AG04450 (cell line): ENCODE measurements at regions not wholly inside any gene's neighbourhood (a gene's known extent, or its start where the extent isn't known, plus 50 kb on each side); places are given as distances from the start of the nearest gene placed in this dataset.

Source experiments
- CTCF ChIA-PET: fragments of 300-600, 350-600 bp; formaldehyde crosslinking; extraction: SDS; loops from one replicate; lab custom pipeline; 2022; ENCODE audit warnings: antibody characterized with exemption, inconsistent platforms; lab: Charles Lee
- POLR2A ChIA-PET: fragments of 350-600 bp; formaldehyde crosslinking; extraction: SDS; loops from one replicate; lab custom pipeline; 2021; ENCODE audit warnings: antibody characterized with exemption, inconsistent platforms; lab: Yijun Ruan, JAX
- DNase-seq: peaks from one replicate; pipeline ENCODE4 v3.0.0-alpha.2; 2011; ENCODE audit warnings: low read depth, low spot score
- H3K27ac ChIP-seq: one replicate; pipeline ENCODE4 v1.5.1; 2012; ENCODE audit warnings: low read depth, low read length, control low read depth
- H3K27me3 ChIP-seq: one replicate; pipeline ENCODE4 v1.6.0; 2012; ENCODE audit warnings: low read length; ENCODE audit not compliant: control insufficient read depth, insufficient read depth
- H3K4me3 ChIP-seq: 2 replicates; pipeline ENCODE4 v1.5.1; 2011; ENCODE audit warnings: mild to moderate bottlenecking, low read depth, low read length, control low read depth
- H3K9me3 ChIP-seq: 2 replicates; pipeline ENCODE4 v1.5.1; 2012; ENCODE audit warnings: low read length; ENCODE audit not compliant: control insufficient read depth, insufficient read depth
- TF ChIP-seq, protein P1 (sequence below): IDR thresholded peaks from 2 replicates; pipeline ENCODE4 v1.5.1; 2011; ENCODE audit warnings: low read depth, low read length, control low read depth, inconsistent platforms

DNA sequence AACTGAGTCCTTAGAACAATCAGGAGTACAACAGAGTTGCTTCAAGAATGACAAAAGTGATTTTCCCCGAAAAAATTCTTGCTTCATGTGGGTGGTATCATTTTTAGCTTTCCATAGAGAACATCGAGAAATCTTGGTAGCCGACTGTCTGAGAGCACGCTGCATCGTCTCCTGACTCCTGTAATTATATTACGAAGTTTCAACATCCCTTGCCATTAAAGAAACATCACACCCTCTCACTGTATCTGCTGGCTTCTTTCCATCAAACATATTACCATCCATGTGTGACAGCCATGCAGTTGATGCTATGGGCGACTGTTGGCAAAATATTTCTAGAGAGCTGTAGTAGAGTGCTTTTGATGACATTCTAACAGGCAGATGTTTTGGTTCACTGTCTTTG lies 311.2 kb downstream of the CMPK2 start:
- no peaks in the 10 kb centered on the region for H3K9me3 ChIP-seq
- no peaks in the 10 kb centered on the region for H3K27me3 ChIP-seq
- no peak overlapping the region for H3K27ac ChIP-seq
- ChIA-PET CTCF (no interaction called here), POLR2A (no interaction called here)
- TF ChIP-seq, protein P1, sequence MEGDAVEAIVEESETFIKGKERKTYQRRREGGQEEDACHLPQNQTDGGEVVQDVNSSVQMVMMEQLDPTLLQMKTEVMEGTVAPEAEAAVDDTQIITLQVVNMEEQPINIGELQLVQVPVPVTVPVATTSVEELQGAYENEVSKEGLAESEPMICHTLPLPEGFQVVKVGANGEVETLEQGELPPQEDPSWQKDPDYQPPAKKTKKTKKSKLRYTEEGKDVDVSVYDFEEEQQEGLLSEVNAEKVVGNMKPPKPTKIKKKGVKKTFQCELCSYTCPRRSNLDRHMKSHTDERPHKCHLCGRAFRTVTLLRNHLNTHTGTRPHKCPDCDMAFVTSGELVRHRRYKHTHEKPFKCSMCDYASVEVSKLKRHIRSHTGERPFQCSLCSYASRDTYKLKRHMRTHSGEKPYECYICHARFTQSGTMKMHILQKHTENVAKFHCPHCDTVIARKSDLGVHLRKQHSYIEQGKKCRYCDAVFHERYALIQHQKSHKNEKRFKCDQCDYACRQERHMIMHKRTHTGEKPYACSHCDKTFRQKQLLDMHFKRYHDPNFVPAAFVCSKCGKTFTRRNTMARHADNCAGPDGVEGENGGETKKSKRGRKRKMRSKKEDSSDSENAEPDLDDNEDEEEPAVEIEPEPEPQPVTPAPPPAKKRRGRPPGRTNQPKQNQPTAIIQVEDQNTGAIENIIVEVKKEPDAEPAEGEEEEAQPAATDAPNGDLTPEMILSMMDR, result no peak
- H3K4me3 ChIP-seq, result no peak overlapping the region
- no peak for DNase-seq

DNA sequence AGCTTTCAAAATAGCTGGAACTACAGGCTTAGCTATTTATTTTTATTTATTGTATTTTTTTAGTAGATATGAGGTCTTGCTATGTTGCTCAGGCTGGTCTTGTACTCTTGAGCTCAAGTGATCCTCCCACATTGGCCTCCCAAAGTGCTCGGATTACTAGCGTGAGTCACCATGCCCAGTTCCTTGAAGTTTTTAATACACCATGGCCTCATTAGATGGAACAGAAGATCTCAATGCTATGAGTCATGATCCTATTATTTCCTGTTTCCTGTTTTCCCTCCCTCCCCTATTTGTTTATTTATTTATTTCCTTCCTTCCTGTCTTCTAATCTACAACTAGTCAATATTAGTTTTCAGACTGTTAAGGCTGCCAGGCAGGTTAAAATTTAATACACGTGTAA lies 309.0 kb downstream of the CMPK2 start:
- Histone ChIP-seq H3K9me3 (no peaks in the 10 kb centered on the region), H3K27ac (no peak overlapping the region), H3K4me3 (no peak overlapping the region), H3K27me3 (no peaks in the 10 kb centered on the region)
- ChIA-PET CTCF (interaction anchor here (1.2 kb wide), 1 partner anchor 12 kb away, joined by 4 read pairs; no protein-coding TSS in a partner anchor), POLR2A (no interaction called here)
- TF ChIP-seq, protein P1, result no peak
- DNase-seq, result peak; percentile 15

DNA sequence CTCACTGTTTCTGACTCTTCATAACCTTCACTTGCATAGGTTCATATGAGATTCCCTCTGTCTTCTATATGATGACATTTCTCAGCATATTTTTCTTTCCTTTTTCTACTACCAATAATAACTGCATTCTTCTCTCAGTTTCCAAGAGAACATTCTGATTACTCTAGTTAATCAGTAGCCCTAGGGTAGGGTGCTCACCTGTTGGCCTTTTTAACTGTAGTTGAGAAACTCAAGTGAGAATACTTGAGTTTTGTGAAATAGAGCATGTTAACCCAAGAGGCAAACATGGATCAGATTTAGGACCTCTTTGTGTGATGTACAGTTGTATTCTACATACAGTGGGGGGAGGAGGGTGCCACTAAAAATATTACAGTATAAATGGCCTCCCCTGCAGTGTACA lies 308.0 kb downstream of the CMPK2 start:
- H3K27ac ChIP-seq, result no peak overlapping the region
- no peaks in the 10 kb centered on the region for H3K9me3 ChIP-seq
- H3K4me3 ChIP-seq, result no peak overlapping the region
- ChIA-PET POLR2A (no interaction called here), CTCF (no interaction called here)
- H3K27me3 ChIP-seq, result no peaks in the 10 kb centered on the region
- no peak for DNase-seq
- TF ChIP-seq, protein P1, result no peak

DNA sequence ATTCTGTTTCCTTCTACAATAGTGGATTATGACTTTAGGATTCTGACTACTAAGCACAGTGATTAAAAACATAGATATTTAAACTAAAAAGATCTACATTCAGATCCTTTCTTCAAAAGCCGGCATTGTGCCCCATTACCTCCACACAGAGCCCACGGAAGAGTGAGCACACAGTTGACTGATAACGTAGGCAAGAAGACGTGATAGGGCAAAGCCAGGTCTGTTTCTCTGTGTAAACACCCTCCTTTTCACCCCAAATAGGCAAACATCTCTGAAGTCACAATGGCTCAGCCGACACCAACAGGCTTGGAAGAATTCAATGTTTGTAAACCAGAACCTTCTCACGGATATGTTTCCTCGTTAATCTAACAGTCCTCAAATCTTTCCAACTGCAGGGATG lies 302.9 kb downstream of the CMPK2 start:
- TF ChIP-seq, protein P1, result no peak
- Histone ChIP-seq H3K4me3 (no peak overlapping the region), H3K9me3 (no peaks in the 10 kb centered on the region), H3K27me3 (no peaks in the 10 kb centered on the region), H3K27ac (no peak overlapping the region)
- POLR2A ChIA-PET, result no interaction called here
- CTCF ChIA-PET, result interaction anchor here (0.9 to 1.2 kb wide), 2 partner anchors 8 to 14 kb away, joined by 3 read pairs; no protein-coding TSS in a partner anchor
- no peak for DNase-seq

DNA sequence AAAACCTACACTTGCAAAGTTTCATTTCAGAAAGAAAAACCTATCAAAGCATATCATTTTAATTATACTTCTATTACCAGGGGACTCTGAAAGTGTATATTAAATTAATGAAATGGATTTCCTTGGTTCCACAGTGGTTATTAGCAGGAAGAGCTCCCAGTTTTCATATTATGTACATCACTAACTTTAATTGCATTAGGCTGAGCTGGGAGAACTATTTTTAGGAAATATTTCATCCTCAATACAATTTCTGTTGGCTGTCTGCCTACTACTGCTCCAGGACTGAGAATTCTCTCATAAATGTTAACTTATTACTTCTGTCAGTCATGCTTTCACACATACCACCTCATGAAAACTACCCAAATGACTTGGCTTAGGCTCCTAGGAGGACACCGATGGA lies 301.4 kb downstream of the CMPK2 start:
- TF ChIP-seq, protein P1, result no peak
- Histone ChIP-seq H3K27ac (no peak overlapping the region), H3K4me3 (no peak overlapping the region), H3K27me3 (no peaks in the 10 kb centered on the region), H3K9me3 (no peaks in the 10 kb centered on the region)
- no peak for DNase-seq
- ChIA-PET POLR2A (no interaction called here), CTCF (no interaction called here)
